Esophagus mucosa (tissue), 1 donor: ENCODE measurements at regions not wholly inside any gene's neighbourhood (a gene's known extent, or its start where the extent isn't known, plus 50 kb on each side); places are given as distances from the start of the nearest gene placed in this dataset.

ENCODE experiments used
- ATAC-seq: fragments of 200-7000 bp; cut with Tn5 transposase; one replicate; pipeline ENCODE4 v1.9.1; 2020
- donor health status: DM: yes; HTN: yes; CAD: no.

GRCh38 chr7:16051561-16052255 is 365.2 kb upstream of the MEOX2 start:
- ATAC-seq = no peak

- no peak for ATAC-seq
These were observed 359.6 kb upstream of the MEOX2 start for GRCh38 chr7:16046041-16046440.

- ATAC-seq = no peak
These were observed 358.8 kb upstream of the MEOX2 start for GRCh38 chr7:16045296-16045695.

- no peak for ATAC-seq
These were observed 358.2 kb upstream of the MEOX2 start for GRCh38 chr7:16044645-16045044.

- ATAC-seq = no peak
These were observed 353.9 kb upstream of the MEOX2 start for GRCh38 chr7:16040346-16040745.

GRCh38 chr7:16038906-16039305 is 352.4 kb upstream of the MEOX2 start:
- ATAC-seq = no peak

- ATAC-seq = peak; percentile 65
These were observed 348.9 kb upstream of the MEOX2 start for GRCh38 chr7:16035392-16035791.

- peak; percentile 52 for ATAC-seq
These were observed 348.4 kb upstream of the MEOX2 start for GRCh38 chr7:16034866-16035265.

GRCh38 chr7:16034353-16034752 is 347.9 kb upstream of the MEOX2 start:
- peak; percentile 55 for ATAC-seq

GRCh38 chr7:16033233-16033632 is 346.8 kb upstream of the MEOX2 start:
- no peak for ATAC-seq

GRCh38 chr7:16028636-16029035 is 342.2 kb upstream of the MEOX2 start:
- ATAC-seq = no peak

GRCh38 chr7:16028103-16028502 is 341.6 kb upstream of the MEOX2 start:
- ATAC-seq = peak; percentile 37

GRCh38 chr7:16027396-16027795 is 340.9 kb upstream of the MEOX2 start:
- ATAC-seq = no peak

GRCh38 chr7:16026253-16027020 is 340.0 kb upstream of the MEOX2 start:
- no peak for ATAC-seq

- no peak for ATAC-seq
These were observed 339.2 kb upstream of the MEOX2 start for GRCh38 chr7:16025696-16026095.

GRCh38 chr7:16023503-16023902 is 337.0 kb upstream of the MEOX2 start:
- ATAC-seq = no peak

- no peak for ATAC-seq
These were observed 336.6 kb upstream of the MEOX2 start for GRCh38 chr7:16023046-16023445.

- ATAC-seq = no peak
These were observed 335.4 kb upstream of the MEOX2 start for GRCh38 chr7:16021851-16022250.

GRCh38 chr7:16015981-16016380 is 329.5 kb upstream of the MEOX2 start:
- ATAC-seq = no peak

- no peak for ATAC-seq
These were observed 327.5 kb upstream of the MEOX2 start for GRCh38 chr7:16014031-16014430.

- ATAC-seq = no peak
These were observed 321.4 kb upstream of the MEOX2 start for GRCh38 chr7:16007911-16008310.

- no peak for ATAC-seq
These were observed 318.2 kb upstream of the MEOX2 start for GRCh38 chr7:16004702-16005101.

- ATAC-seq = no peak
These were observed 315.0 kb upstream of the MEOX2 start for GRCh38 chr7:16001477-16001876.

- ATAC-seq = no peak
These were observed 312.1 kb upstream of the MEOX2 start for GRCh38 chr7:15998617-15999016.
